SW480 (cell line): ENCODE measurements at regions not wholly inside any gene's neighbourhood (a gene's known extent, or its start where the extent isn't known, plus 50 kb on each side); places are given as distances from the start of the nearest gene placed in this dataset.

Experiments
- DNase-seq: peaks from one replicate; pipeline ENCODE4 v3.0.0-alpha.2; 2016; ENCODE audit warnings: low spot score

- DNase-seq = no peak
Measured at GRCh38 chr2:34950797-34951196, 1351.7 kb upstream of the FAM98A start.

DNA sequence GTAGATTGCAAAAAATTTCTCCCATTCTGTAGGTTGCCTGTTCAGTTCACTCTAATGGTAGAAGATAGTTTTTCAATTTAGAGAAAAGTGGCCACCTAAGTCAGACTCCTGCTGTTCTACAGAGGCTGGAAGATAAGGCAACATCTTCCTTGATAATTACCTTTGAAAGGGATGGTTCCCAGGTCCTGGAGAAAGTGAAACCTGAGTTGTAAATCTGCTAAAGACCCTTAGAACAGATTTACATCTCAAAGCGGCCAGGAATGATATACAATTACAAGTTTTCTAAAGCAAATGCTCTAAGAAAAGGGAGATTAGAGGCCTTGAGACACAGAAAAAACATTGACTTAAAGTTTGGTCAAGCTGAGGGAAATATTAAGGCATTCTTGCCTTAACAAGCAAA, 1350.2 kb upstream of the FAM98A start:
- no peak for DNase-seq

DNA sequence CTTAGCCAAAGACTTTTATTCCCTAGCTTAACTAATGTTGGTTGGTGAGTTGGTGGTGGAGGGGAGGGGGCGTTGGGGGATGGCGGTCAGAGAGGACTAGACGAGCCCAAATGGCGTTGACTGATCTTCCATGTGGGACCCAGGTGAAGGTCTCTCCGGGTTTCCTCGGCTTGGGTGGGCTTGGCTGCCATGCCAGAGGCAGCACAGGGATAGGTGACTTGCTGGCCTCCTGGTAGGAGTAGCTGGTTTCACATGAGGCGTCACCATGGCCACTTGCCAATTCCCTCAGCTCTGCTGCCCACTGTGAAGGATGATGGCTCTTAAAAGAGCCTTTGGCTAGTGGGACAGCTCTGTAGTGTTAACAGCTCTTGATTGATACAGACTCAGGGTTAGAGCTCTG, 1337.0 kb upstream of the FAM98A start:
- no peak for DNase-seq

GRCh38 chr2:34912084-34912483, 1313.0 kb upstream of the FAM98A start:
- DNase-seq = no peak

DNA sequence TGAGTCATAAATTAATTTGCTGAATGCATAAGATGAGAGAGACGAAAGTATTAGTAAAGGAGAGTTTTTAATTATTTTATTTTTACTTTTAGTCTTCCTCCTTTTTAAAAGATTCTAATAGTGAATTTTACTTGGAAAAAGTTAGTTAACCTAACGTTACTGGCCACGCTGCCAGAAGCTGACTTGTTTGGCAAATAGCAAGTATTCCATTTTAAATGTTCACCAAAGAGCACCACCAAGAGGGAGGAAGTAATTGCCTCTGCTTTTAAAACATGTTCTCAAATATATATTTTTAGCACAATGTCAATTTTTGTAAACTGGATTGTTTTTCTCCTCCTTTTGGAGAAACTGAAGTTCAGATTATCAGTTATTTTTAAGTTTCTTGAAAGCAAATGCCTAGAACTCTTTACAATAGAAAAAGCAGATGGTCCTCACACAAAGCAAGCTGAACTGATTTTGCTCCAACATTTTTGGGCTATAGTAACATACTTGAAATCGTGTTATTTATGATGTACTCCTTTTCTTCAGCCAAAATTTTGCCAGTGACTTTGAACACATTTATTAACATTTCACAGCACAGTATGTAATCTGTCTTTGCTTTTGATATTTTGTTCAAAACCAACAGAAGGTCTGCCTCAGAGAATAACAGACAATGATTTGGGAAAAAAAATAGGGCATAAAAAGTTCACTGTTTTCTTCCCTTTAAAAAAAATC, 1311.0 kb upstream of the FAM98A start:
- no peak for DNase-seq

GRCh38 chr2:34907812-34908211, 1308.7 kb upstream of the FAM98A start:
- DNase-seq = no peak

GRCh38 chr2:34901739-34902138, 1302.6 kb upstream of the FAM98A start:
- DNase-seq = no peak

DNA sequence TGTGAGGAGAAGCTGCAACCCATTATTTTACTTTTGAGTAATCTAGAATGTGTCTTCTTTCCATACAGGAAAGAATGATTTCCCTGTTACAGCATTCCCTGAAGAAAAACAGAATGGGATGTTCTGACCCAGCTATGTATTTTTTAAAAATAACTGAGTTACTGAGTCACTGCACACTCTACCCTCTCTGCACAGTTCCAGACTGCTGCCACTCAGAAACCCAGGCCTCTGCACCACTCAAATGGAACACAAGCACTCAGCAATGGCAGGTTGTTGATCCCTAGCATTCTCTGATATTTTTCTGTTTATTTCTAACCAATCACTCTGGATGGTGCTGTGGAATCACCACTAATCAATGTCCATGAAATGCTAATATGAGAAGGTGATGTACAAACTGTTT, 1300.0 kb upstream of the FAM98A start:
- no peak for DNase-seq

DNA sequence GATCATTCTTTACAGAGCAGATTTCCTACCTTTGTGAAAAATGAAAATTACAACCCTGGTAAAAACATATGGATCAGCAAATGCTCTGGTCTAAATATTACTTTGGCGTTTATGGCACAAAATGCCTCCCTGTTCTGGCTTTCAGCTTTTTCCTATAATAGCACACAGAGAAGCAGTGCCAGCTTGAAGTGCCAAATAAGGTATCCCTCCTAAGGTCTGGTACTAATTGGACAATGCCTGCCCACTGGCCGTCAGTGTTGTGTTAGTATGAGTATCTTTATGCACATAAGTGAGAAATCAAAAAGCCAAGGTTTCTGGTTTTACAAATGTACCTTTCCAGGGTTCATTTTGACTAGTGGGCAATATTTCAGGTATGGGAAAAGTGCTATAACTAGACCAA, 1293.7 kb upstream of the FAM98A start:
- no peak for DNase-seq

- no peak for DNase-seq
Measured at GRCh38 chr2:34892256-34892655, 1293.2 kb upstream of the FAM98A start.

DNA sequence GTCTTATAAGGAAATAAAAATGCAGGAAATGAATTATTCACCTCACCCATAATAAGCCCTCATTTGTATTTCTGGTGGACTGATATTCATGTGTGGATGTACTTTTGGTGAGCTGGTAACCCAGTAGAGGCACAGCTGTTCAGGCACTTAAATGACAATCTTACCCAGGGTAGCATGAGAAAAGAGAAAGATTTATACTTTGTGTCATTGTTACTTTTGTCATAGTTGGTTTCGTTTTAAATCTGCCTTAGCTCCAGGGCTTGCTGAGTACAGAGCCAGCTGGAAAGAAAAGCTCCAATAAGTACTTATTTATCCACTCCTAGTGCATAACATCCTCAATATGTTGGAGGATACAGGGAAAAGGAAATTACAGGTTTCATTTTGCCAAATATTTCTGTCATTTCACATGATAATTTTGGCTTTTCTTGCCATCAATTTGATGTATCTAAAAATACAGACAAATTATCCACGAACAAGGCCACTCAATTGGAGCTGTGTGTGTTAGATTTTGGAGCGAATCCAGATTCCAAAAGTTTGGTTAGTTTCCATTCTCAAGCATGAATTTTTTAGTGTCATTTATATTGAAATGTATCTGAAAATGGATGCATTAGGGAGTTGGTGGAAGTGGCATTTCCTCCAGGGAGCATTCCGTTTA, 1276.1 kb upstream of the FAM98A start:
- no peak for DNase-seq

DNA sequence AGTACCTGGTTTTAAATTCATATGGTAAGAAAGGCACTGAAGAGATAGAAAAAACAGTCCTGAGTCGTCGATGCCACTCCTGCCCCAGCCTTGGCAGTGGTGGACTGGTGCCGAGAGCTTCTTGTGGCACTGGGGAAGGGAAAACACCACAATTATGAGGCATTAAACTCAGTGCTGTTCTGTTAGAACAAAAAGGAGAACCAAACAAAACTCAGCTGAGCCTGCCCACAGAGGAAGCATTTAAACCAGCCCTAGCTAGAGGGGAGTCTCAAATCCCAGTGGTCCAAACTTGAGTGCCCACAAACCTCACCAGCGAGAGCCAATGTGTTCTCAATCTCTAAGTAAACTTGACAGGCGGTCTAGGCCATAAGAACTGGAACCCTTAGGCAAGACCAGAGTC, 1254.5 kb upstream of the FAM98A start:
- DNase-seq = no peak

DNA sequence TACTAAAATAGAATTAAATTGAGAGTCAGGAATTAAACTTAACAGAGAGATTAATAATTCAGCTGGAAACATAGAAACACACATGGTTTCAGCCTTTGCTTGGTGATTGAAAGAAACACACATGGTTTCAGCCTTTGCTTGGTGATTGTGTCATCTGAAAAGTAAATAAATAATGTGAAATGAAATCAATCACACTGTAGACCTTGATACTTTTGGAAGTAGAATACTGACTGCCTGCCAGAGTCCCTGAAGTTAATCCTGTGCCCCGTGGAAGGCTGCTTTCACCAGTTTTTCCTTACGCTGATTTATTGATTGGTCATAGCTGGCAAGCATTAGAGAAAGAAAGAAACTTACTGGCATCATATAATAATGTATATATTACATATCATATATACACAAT, 1252.7 kb upstream of the FAM98A start:
- DNase-seq = no peak

DNA sequence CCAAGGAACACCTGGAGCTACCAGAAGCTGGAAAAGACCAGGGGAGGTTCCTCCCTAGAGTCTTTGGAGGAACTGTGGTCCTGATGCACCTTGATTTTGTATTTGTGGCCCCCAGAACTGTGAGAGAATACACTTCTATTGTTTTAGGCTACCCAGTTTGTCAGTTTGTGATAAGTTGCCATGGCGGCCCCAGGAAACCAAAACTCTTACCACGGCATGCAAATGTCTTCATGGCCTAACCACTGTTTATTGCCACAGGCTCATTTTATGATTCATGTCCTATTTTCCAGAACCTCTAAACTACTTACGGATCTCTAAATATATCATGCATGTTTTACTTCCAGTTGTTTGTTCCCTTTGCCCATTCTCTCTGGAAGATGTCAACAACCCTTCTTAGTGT, 1250.7 kb upstream of the FAM98A start:
- DNase-seq = no peak

GRCh38 chr2:34848691-34849090, 1249.6 kb upstream of the FAM98A start:
- DNase-seq = no peak

DNA sequence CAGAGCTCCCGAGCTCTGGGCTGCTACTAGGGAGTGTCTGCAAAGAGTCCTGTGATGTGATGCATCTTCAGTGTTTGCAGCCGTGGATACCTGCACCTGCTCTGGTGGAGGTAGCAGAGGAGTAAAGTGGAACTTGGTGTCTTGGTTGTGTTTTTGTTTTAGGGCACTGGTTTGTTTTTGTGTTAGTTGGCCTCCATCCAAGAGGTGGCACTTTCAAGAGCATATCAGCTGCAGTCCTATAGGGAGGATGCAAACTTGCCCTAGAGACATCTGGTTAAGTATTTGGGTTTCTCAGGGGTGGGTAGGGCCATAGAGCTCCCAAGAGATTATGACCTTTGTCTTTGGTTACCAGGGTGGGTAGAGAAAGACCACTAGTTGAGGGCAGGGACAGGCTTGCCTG, 1249.0 kb upstream of the FAM98A start:
- no peak for DNase-seq

DNA sequence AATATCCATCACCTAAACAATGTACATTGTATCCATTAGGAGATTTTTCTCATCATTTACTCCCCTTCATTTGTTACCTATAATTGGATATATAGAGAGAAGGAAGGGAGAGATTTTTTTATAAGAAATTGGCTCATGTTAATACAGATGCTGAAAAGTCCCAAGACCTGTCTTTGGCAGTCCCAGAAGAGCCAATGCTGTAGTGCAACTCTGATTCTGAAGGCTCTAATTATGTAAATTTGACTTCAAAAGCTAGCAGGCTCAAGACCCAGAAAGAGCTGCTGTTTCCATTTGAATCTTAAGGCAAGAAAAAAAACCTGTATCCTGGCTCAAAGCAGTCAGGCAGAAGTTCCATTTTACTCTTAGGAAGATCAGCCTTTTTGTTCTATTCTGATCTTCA, 1245.5 kb upstream of the FAM98A start:
- DNase-seq = no peak

DNA sequence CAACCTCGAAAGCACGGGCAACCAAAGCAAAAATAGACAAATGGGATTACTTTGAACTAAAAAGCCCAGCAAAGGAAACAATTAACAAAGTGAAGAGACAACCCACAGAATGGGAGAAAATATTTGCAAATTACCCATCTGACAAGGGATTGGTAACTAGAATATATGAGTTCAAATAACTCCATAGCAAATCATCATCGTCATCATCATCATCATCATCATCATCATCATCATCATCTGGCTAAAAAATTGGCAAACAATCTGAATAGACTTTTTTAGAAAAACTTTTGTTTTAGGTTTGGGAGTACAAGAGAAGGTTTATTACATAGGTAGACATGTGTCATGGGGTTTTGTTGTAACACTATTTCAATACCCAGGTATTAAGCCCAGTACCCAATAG, 1239.3 kb upstream of the FAM98A start:
- no peak for DNase-seq

DNA sequence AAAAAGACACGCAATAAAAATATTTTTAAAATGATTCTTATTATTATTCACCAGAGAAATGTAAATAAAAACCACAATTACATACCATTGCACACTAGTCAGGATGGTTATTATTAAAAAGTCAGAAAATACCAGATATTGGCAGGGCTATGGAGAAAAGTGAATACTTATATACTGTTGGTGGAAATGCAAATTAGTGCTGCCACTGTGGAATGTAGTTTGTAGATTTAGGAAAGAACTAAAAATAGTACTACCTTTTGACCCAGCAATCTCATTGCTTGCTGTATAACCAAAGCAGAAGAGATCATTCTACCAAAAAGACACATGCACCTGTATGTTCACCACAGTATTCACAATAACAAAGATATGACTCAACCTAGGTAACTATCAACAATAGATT, 1237.3 kb upstream of the FAM98A start:
- DNase-seq = no peak

GRCh38 chr2:34831096-34831495, 1232.0 kb upstream of the FAM98A start:
- DNase-seq = no peak

DNA sequence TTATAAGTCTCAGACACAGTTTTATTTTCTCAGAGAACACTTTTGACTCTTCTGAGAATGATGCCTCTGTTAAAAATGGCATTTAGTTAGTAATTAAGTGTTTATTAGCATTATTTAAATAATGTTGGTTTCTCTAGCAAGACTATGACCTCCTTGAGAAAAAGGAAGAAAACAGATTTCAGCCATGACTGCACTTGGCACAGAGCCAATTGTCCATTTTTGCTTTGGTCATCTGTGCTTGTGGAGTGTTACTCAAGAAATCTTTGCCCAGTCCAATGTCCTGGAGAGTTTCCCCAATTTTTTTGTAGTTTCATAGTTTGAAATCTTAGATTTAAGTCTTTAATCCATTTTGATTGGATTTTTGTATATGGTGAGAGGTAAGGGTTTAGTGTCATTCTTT, 1229.4 kb upstream of the FAM98A start:
- no peak for DNase-seq

DNA sequence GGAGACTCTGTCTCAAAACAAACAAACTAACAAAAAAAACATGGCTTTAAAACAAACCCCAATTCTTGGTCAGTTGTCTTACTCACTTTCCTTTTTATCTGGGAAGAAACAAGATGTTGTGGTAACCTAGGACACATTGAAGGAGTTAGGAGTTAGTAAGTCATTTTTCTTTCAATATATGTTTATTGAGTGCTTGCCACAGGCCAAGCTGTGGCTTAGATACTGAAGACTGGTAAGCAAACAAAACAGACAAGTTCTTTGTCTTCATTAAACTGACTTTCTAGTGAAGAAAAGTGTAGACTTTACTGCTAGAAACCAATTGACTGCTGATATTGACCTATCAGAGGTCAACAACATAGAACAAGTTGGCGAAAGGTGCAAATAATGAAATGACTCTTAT, 1228.3 kb upstream of the FAM98A start:
- DNase-seq = no peak

DNA sequence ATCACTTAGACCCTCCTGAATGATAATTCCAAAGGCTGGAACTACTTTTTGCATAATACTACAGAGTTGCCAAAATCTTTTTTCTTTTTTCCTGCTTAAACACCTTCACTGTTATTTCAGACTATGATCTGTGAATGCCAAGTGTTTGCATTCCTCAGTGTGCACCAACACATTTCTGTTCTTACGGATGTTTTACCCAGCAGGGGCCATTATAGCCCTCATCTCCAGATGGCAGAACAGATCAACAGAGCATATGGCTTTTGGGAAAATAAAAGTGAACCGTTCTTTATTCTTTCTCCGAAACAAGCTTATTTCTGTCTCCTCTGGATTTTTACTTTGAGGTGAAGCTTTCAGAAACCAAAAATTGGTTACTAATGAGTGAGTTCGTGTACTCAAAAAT, 1226.6 kb upstream of the FAM98A start:
- DNase-seq = no peak

DNA sequence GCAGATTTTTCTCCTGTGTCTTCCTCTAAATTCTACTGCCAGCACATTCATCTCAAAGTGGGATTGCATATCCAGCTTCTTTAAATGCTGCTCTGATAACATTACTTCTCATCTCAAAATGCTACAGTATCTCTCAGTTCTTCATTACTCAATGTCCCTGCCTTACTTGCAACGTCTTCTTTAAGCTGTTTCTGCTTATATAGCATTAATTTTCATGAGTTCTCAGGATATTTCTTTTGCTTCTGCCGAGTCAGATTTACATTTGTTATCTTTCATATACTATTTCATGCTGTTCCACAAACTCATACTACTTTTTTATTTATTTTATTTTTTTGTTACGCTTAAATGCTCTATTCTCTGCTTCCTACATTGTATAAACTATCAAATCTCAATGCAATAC, 1223.5 kb upstream of the FAM98A start:
- DNase-seq = no peak
